Stimulated activated naive CD8-positive, alpha-beta T cell treated with anti-CD3 and anti-CD28 coated beads, Interleukin-15, Interleukin-2, amounts not matched to agents 100 U/mL and 50 U/mL, for 24 hours (primary cell): ENCODE measurements at regions not wholly inside any gene's neighbourhood (a gene's known extent, or its start where the extent isn't known, plus 50 kb on each side); places are given as distances from the start of the nearest gene placed in this dataset.

Experiments used
- ATAC-seq: fragments of 150-1000 bp; cut with Tn5 transposase; one replicate; pipeline ENCODE4 v1.10.0; 2021
- DNase-seq: peaks from one replicate; pipeline ENCODE4 v3.0.0; 2021

GRCh38 chr14:85475113-85475512 is 54.8 kb upstream of the FLRT2 start:
- DNase-seq (no peak), ATAC-seq (no peak)

- ATAC-seq (no peak), DNase-seq (no peak)
These were observed 50.6 kb upstream of the FLRT2 start for GRCh38 chr14:85479306-85479705.

GRCh38 chr14:85479771-85480170 is 50.2 kb upstream of the FLRT2 start:
- ATAC-seq: no peak
- no peak for DNase-seq
